ENCODE measurements at regions not wholly inside any gene's neighbourhood (a gene's known extent, or its start where the extent isn't known, plus 50 kb on each side); places are given as distances from the start of the nearest gene placed in this dataset.

GRCh38 chr6:84854811-84855400 lies 90.5 kb upstream of the TBX18 start:
- Histone ChIP-seq H3K4me3 (ENCODE audit: low read length) (no peak overlapping the region), H3K79me2 (ENCODE audit: control insufficient read depth, low read length) (no peaks in the 10 kb centered on the region), H3K36me3 (ENCODE audit: control insufficient read depth, low read length) (no peaks in the 10 kb centered on the region), H3K9me3 (ENCODE audit: control insufficient read depth, insufficient read depth, low read length) (no peaks in the 10 kb centered on the region), H4K20me1 (ENCODE audit: control insufficient read depth, insufficient read depth, low read depth, low read length) (no peaks in the 10 kb centered on the region), H3K9me2 (replicated peaks; ENCODE audit: control insufficient read depth, low read length) (no peaks in the 10 kb centered on the region), H3F3A (ENCODE audit: control insufficient read depth, insufficient read depth) (no peaks in the 10 kb centered on the region), H3K4me2 (ENCODE audit: low read length) (no peak overlapping the region), H3K27me3 (ENCODE audit: control insufficient read depth, low read length) (no peaks in the 10 kb centered on the region), H3K27ac (ENCODE audit: low read depth, low read length) (no peak overlapping the region), H3K4me1 (ENCODE audit: control insufficient read depth, low read length) (no peaks in the 10 kb centered on the region)
- no peak for TF ChIP-seq EZH2phosphoT487 (IDR thresholded peaks at IDR 0.05; ENCODE audit: borderline replicate concordance, low read length)
- TF ChIP-seq, protein P1, sequence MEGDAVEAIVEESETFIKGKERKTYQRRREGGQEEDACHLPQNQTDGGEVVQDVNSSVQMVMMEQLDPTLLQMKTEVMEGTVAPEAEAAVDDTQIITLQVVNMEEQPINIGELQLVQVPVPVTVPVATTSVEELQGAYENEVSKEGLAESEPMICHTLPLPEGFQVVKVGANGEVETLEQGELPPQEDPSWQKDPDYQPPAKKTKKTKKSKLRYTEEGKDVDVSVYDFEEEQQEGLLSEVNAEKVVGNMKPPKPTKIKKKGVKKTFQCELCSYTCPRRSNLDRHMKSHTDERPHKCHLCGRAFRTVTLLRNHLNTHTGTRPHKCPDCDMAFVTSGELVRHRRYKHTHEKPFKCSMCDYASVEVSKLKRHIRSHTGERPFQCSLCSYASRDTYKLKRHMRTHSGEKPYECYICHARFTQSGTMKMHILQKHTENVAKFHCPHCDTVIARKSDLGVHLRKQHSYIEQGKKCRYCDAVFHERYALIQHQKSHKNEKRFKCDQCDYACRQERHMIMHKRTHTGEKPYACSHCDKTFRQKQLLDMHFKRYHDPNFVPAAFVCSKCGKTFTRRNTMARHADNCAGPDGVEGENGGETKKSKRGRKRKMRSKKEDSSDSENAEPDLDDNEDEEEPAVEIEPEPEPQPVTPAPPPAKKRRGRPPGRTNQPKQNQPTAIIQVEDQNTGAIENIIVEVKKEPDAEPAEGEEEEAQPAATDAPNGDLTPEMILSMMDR (IDR thresholded peaks at IDR 0.05; ENCODE audit: low read depth, low read length, poor library complexity, severe bottlenecking), result no peak

DNA sequence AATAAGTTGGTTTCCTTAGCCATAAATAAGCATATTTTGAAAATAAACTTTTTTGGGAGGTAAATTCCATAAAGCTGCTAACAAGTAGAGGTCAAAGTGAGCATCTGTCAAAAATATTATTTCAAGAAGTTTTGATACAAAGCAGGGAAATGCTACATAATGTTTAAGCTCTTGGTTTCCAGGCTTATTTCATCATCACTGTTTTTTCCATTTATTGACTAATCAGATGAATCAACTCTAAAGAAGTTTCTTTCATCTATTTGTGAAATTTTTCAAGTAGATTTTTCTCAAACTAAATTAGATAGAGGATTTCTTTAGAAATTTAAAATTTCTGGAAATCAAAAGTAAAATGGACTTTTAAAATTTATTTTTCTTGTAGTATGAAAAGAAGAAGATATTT lies 89.5 kb upstream of the TBX18 start:
- H3K9me2 ChIP-seq (replicated peaks; ENCODE audit: control insufficient read depth, low read length), result no peaks in the 10 kb centered on the region
- no peak overlapping the region for H3K4me2 ChIP-seq (ENCODE audit: low read length)
- H3K4me1 ChIP-seq (ENCODE audit: control insufficient read depth, low read length), result no peaks in the 10 kb centered on the region
- no peaks in the 10 kb centered on the region for H3F3A ChIP-seq (ENCODE audit: control insufficient read depth, insufficient read depth)
- no peak overlapping the region for H3K27ac ChIP-seq (ENCODE audit: low read depth, low read length)
- H3K4me3 ChIP-seq (ENCODE audit: low read length), result no peak overlapping the region
- no peaks in the 10 kb centered on the region for H3K9me3 ChIP-seq (ENCODE audit: control insufficient read depth, insufficient read depth, low read length)
- H4K20me1 ChIP-seq (ENCODE audit: control insufficient read depth, insufficient read depth, low read depth, low read length), result no peaks in the 10 kb centered on the region
- no peaks in the 10 kb centered on the region for H3K79me2 ChIP-seq (ENCODE audit: control insufficient read depth, low read length)
- TF ChIP-seq EZH2phosphoT487 (IDR thresholded peaks at IDR 0.05; ENCODE audit: borderline replicate concordance, low read length), result no peak
- TF ChIP-seq, protein P1 (IDR thresholded peaks at IDR 0.05; ENCODE audit: low read depth, low read length, poor library complexity, severe bottlenecking), result no peak
- H3K27me3 ChIP-seq (ENCODE audit: control insufficient read depth, low read length), result no peaks in the 10 kb centered on the region
- H3K36me3 ChIP-seq (ENCODE audit: control insufficient read depth, low read length), result no peaks in the 10 kb centered on the region

DNA sequence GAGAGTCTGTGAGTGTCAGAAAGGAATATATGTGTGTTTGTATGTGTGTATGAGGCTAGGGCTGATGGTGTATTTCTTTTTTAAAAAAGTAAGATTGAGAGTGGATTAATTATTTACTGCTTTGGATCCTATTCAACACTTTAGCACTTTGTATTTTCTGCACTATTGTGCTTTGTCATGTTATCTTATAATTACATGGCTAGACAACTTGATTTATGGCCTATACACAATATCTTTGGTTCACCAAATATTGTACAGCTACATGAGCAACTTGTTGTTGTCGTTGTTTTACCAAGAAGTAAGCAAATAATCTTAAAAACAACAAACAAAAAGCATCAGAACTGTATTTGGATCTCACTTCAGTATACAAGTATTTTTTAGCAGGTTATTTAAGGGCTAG lies 84.6 kb upstream of the TBX18 start:
- H3K9me2 ChIP-seq (replicated peaks; ENCODE audit: control insufficient read depth, low read length), result no peaks in the 10 kb centered on the region
- no peak for TF ChIP-seq EZH2phosphoT487 (IDR thresholded peaks at IDR 0.05; ENCODE audit: borderline replicate concordance, low read length)
- TF ChIP-seq, protein P1 (IDR thresholded peaks at IDR 0.05; ENCODE audit: low read depth, low read length, poor library complexity, severe bottlenecking), result no peak
- no peak overlapping the region for H3K27ac ChIP-seq (ENCODE audit: low read depth, low read length)
- no peaks in the 10 kb centered on the region for H3F3A ChIP-seq (ENCODE audit: control insufficient read depth, insufficient read depth)
- no peaks in the 10 kb centered on the region for H3K9me3 ChIP-seq (ENCODE audit: control insufficient read depth, insufficient read depth, low read length)
- H4K20me1 ChIP-seq (ENCODE audit: control insufficient read depth, insufficient read depth, low read depth, low read length), result no peaks in the 10 kb centered on the region
- no peaks in the 10 kb centered on the region for H3K27me3 ChIP-seq (ENCODE audit: control insufficient read depth, low read length)
- no peaks in the 10 kb centered on the region for H3K4me1 ChIP-seq (ENCODE audit: control insufficient read depth, low read length)
- H3K79me2 ChIP-seq (ENCODE audit: control insufficient read depth, low read length), result no peaks in the 10 kb centered on the region
- H3K36me3 ChIP-seq (ENCODE audit: control insufficient read depth, low read length), result no peaks in the 10 kb centered on the region
- H3K4me2 ChIP-seq (ENCODE audit: low read length), result no peak overlapping the region
- no peak overlapping the region for H3K4me3 ChIP-seq (ENCODE audit: low read length)

Data from DOHH2 (cell line).